ENCODE measurements at regions not wholly inside any gene's neighbourhood (a gene's known extent, or its start where the extent isn't known, plus 50 kb on each side); places are given as distances from the start of the nearest gene placed in this dataset.
"Not testable (repeated sequence)": the region's sequence is repeated elsewhere in the genome, so short reads cannot be mapped to it uniquely, and the experiment has no call there.

GRCh38 chr4:138338840-138339239 lies 96.7 kb upstream of the SLC7A11 start:
- H3K36me3 ChIP-seq = no peaks in the 10 kb centered on the region
- no peak overlapping the region for H3K4me3 ChIP-seq
- WGBS = 93% methylated on average over 2 of the region's 2 CpGs
- TF ChIP-seq POLR2A (IDR thresholded peaks at IDR 0.05) (no peak), CTCF (IDR thresholded peaks at IDR 0.05) (no peak), POLR2AphosphoS5 (IDR thresholded peaks at IDR 0.05) (no peak)
- H3K27me3 ChIP-seq (replicated peaks; ENCODE audit: insufficient read depth) = no peaks in the 10 kb centered on the region
- no peaks in the 10 kb centered on the region for H3K9me3 ChIP-seq
- DNase-seq (ENCODE audit: low spot score) = no peak
- intact Hi-C loops (cut with DNase I) = no loop called here
- peaks cover 4% of the 10 kb centered on the region for H3K4me1 ChIP-seq (replicated peaks)
- H3K27ac ChIP-seq = no peak overlapping the region

- H3K27me3 ChIP-seq (replicated peaks; ENCODE audit: insufficient read depth); H3K4me1 ChIP-seq (replicated peaks): not testable (repeated sequence)
- WGBS = 98% methylated on average over 6 of the region's 6 CpGs
Measured at GRCh38 chr4:138338222-138338621, 96.1 kb upstream of the SLC7A11 start.

GRCh38 chr4:138334346-138335016 lies 92.3 kb upstream of the SLC7A11 start:
- H3K4me3 ChIP-seq = no peak overlapping the region
- WGBS = 51% methylated on average over 9 of the region's 9 CpGs
- intact Hi-C loops (cut with DNase I) = no loop called here
- peaks cover 6% of the 10 kb centered on the region for H3K4me1 ChIP-seq (replicated peaks)
- H3K27me3 ChIP-seq (replicated peaks; ENCODE audit: insufficient read depth) = no peaks in the 10 kb centered on the region
- peak overlapping the region; percentile 38 to 63 for H3K27ac ChIP-seq
- DNase-seq (ENCODE audit: low spot score) = peak; percentile 68
- H3K36me3 ChIP-seq = no peaks in the 10 kb centered on the region
- no peaks in the 10 kb centered on the region for H3K9me3 ChIP-seq
- TF ChIP-seq POLR2AphosphoS5 (IDR thresholded peaks at IDR 0.05) (peak; percentile 81), POLR2A (IDR thresholded peaks at IDR 0.05) (no peak)

More at GRCh38 chr4:138338222-138338621, 96.1 kb upstream of the SLC7A11 start:
- H3K27ac ChIP-seq; DNase-seq (ENCODE audit: low spot score); H3K36me3 ChIP-seq; intact Hi-C loops (cut with DNase I); H3K4me3 ChIP-seq; H3K9me3 ChIP-seq: not testable (repeated sequence)

- H3K4me1 ChIP-seq (replicated peaks); H3K36me3 ChIP-seq; H3K9me3 ChIP-seq; H3K27me3 ChIP-seq (replicated peaks; ENCODE audit: insufficient read depth); H3K4me3 ChIP-seq; H3K27ac ChIP-seq; intact Hi-C loops (cut with DNase I); DNase-seq (ENCODE audit: low spot score): not testable (repeated sequence)
- 81% methylated on average over 1 of the region's 1 CpG for WGBS
Measured at GRCh38 chr4:138332415-138332814, 90.3 kb upstream of the SLC7A11 start.

- 20% methylated on average over 2 of the region's 2 CpGs for WGBS
- H3K4me3 ChIP-seq = no peak overlapping the region
- no peaks in the 10 kb centered on the region for H3K9me3 ChIP-seq
- DNase-seq (ENCODE audit: low spot score) = peak; percentile 20
- no peak for TF ChIP-seq CTCF (IDR thresholded peaks at IDR 0.05)
- TF ChIP-seq POLR2A (IDR thresholded peaks at IDR 0.05) = no peak
- peak; percentile 72 for TF ChIP-seq POLR2AphosphoS5 (IDR thresholded peaks at IDR 0.05)
- peaks cover 6% of the 10 kb centered on the region for H3K4me1 ChIP-seq (replicated peaks)
- H3K27ac ChIP-seq = no peak overlapping the region
- no peaks in the 10 kb centered on the region for H3K36me3 ChIP-seq
- intact Hi-C loops (cut with DNase I) = no loop called here
- H3K27me3 ChIP-seq (replicated peaks; ENCODE audit: insufficient read depth) = no peaks in the 10 kb centered on the region
Measured at GRCh38 chr4:138330531-138330930, 88.4 kb upstream of the SLC7A11 start.

GRCh38 chr4:138329506-138330070 lies 87.4 kb upstream of the SLC7A11 start:
- Histone ChIP-seq H3K27ac (no peak overlapping the region), H3K4me3 (no peak overlapping the region), H3K9me3 (no peaks in the 10 kb centered on the region), H3K4me1 (replicated peaks) (peaks cover 2% of the 10 kb centered on the region), H3K27me3 (replicated peaks; ENCODE audit: insufficient read depth) (no peaks in the 10 kb centered on the region), H3K36me3 (no peaks in the 10 kb centered on the region)
- DNase-seq (ENCODE audit: low spot score) = no peak
- no peak for TF ChIP-seq POLR2A (IDR thresholded peaks at IDR 0.05)
- TF ChIP-seq CTCF (IDR thresholded peaks at IDR 0.05) = no peak
- no peak for TF ChIP-seq POLR2AphosphoS5 (IDR thresholded peaks at IDR 0.05)
- intact Hi-C loops (cut with DNase I) = no loop called here
- 90% methylated on average over 6 of the region's 6 CpGs for WGBS
